A673 (cell line): ENCODE measurements at regions not wholly inside any gene's neighbourhood (a gene's known extent, or its start where the extent isn't known, plus 50 kb on each side); places are given as distances from the start of the nearest gene placed in this dataset.
"Not testable (repeated sequence)": the region's sequence is repeated elsewhere in the genome, so short reads cannot be mapped to it uniquely, and the experiment has no call there.

Source experiments
- EZH2 ChIP-seq: fragments of 200-600 bp; sonication (generic); IDR thresholded peaks from 2 replicates; pipeline ENCODE4 v1.6.1; 2017; ENCODE audit warnings: borderline replicate concordance, low read depth, mild to moderate bottlenecking, mixed read lengths, antibody characterized with exemption, low read length; ENCODE audit not compliant: poor library complexity, severe bottlenecking
- TF ChIP-seq, protein P1 (sequence below): fragments of 300-800, 200-600 bp; sonication (generic); conservative IDR thresholded peaks from 2 replicates; pipeline ENCODE4 v1.5.1; 2017; ENCODE audit warnings: low read depth, mild to moderate bottlenecking, antibody characterized with exemption, low read length, moderate library complexity, mixed read lengths

DNA sequence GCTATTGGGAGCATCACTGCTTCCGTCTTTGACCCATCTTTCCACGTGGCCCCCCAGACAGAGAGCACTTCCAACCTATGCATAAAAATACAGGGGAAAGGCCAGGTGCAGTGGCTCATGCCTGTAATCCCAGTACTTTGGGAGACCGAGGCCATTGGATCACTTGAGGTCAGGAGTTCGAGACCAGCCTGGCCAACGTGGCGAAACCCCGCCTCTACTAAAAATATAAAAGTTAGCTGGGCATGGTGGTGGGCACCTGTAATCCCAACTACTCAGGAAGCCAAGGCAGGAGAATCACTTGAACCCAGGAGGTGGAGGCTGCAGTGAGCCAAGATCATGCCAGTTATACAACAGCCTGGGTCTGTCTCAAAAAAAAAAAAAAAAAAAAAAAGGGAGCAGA is 55.9 kb upstream of the URI1 start:
- TF ChIP-seq, protein P1, sequence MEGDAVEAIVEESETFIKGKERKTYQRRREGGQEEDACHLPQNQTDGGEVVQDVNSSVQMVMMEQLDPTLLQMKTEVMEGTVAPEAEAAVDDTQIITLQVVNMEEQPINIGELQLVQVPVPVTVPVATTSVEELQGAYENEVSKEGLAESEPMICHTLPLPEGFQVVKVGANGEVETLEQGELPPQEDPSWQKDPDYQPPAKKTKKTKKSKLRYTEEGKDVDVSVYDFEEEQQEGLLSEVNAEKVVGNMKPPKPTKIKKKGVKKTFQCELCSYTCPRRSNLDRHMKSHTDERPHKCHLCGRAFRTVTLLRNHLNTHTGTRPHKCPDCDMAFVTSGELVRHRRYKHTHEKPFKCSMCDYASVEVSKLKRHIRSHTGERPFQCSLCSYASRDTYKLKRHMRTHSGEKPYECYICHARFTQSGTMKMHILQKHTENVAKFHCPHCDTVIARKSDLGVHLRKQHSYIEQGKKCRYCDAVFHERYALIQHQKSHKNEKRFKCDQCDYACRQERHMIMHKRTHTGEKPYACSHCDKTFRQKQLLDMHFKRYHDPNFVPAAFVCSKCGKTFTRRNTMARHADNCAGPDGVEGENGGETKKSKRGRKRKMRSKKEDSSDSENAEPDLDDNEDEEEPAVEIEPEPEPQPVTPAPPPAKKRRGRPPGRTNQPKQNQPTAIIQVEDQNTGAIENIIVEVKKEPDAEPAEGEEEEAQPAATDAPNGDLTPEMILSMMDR = not testable (repeated sequence)
- TF ChIP-seq EZH2 = not testable (repeated sequence)
